ENCODE measurements at regions not wholly inside any gene's neighbourhood (a gene's known extent, or its start where the extent isn't known, plus 50 kb on each side); places are given as distances from the start of the nearest gene placed in this dataset.

- TF ChIP-seq, protein P1, sequence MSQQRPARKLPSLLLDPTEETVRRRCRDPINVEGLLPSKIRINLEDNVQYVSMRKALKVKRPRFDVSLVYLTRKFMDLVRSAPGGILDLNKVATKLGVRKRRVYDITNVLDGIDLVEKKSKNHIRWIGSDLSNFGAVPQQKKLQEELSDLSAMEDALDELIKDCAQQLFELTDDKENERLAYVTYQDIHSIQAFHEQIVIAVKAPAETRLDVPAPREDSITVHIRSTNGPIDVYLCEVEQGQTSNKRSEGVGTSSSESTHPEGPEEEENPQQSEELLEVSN (IDR thresholded peaks at IDR 0.05): no peak
- no peak for TF ChIP-seq NRF1 (IDR thresholded peaks at IDR 0.05; ENCODE audit: low read depth, low read length)
- no peak for TF ChIP-seq HDAC2 (IDR thresholded peaks at IDR 0.05; ENCODE audit: borderline replicate concordance in 1 of 2, low read depth in 2 of 2, low read length in 2 of 2)
- no peak for TF ChIP-seq CBX5 (IDR thresholded peaks at IDR 0.05; ENCODE audit: low read depth, low read length)
- no peak for TF ChIP-seq EGR1 (IDR thresholded peaks at IDR 0.05; ENCODE audit: borderline replicate concordance, low read depth, low read length)
- no peak for TF ChIP-seq GTF2F1 (IDR thresholded peaks at IDR 0.05; ENCODE audit: borderline replicate concordance, low read depth, low read length)
- TF ChIP-seq CEBPB (IDR thresholded peaks at IDR 0.05; ENCODE audit: low read depth, low read length): no peak
- TF ChIP-seq SIN3A (conservative IDR thresholded peaks at IDR 0.05 in 1 of 2, IDR thresholded peaks at IDR 0.05 in 1 of 2; ENCODE audit: low read depth in 1 of 2, low read length in 2 of 2): no peak
- TF ChIP-seq RBBP5 (IDR thresholded peaks at IDR 0.05; ENCODE audit: borderline replicate concordance, low read depth, low read length): no peak
These were observed 427.3 kb downstream of the ISL1 start (continued) for GRCh38 chr5:51810592-51810991.
